ENCODE measurements at regions not wholly inside any gene's neighbourhood (a gene's known extent, or its start where the extent isn't known, plus 50 kb on each side); places are given as distances from the start of the nearest gene placed in this dataset.

GRCh38 chr7:67753891-67754290, 757.3 kb downstream of the TYW1 start:
- TF ChIP-seq CTCF (IDR thresholded peaks at IDR 0.05) (no peak), POLR2A (IDR thresholded peaks at IDR 0.05) (no peak)
